ENCODE measurements at regions not wholly inside any gene's neighbourhood (a gene's known extent, or its start where the extent isn't known, plus 50 kb on each side); places are given as distances from the start of the nearest gene placed in this dataset.
"Not testable (repeated sequence)": the region's sequence is repeated elsewhere in the genome, so short reads cannot be mapped to it uniquely, and the experiment has no call there.

- no peak for DNase-seq
These were observed 51.3 kb upstream of the SUB1 start for GRCh38 chr5:32534041-32534440.

GRCh38 chr5:32531885-32532520 is 53.4 kb upstream of the SUB1 start:
- no peak for DNase-seq

- not testable (repeated sequence) for DNase-seq
These were observed 58.0 kb upstream of the SUB1 start for GRCh38 chr5:32527321-32527720.

GRCh38 chr5:32526810-32527209 is 58.5 kb upstream of the SUB1 start:
- peak; percentile 23 to 35 for DNase-seq

- peak in 1 of 2 donors; percentile 27 for DNase-seq
These were observed 61.7 kb upstream of the SUB1 start for GRCh38 chr5:32523625-32524024.

- DNase-seq, result peak; percentile 87 to 95
These were observed 62.8 kb upstream of the SUB1 start for GRCh38 chr5:32522429-32523143.

GRCh38 chr5:32521481-32521880 is 63.9 kb upstream of the SUB1 start:
- DNase-seq, result no peak

- DNase-seq, result no peak
These were observed 64.4 kb upstream of the SUB1 start for GRCh38 chr5:32520972-32521371.

- DNase-seq, result peak; percentile 24 to 42
These were observed 65.0 kb upstream of the SUB1 start for GRCh38 chr5:32520356-32520755.

- DNase-seq, result no peak
These were observed 65.8 kb upstream of the SUB1 start for GRCh38 chr5:32519508-32519907.

- no peak for DNase-seq
These were observed 70.3 kb upstream of the ZFR start for GRCh38 chr5:32514806-32515205.

GRCh38 chr5:32512926-32513325 is 68.4 kb upstream of the ZFR start:
- no peak for DNase-seq

- no peak for DNase-seq
These were observed 67.3 kb upstream of the ZFR start for GRCh38 chr5:32511776-32512374.

GRCh38 chr5:32510860-32511259 is 66.3 kb upstream of the ZFR start:
- DNase-seq, result no peak

GRCh38 chr5:32508806-32509805 is 64.6 kb upstream of the ZFR start:
- DNase-seq, result peak; percentile 80 to 88

GRCh38 chr5:32507738-32508434 is 63.3 kb upstream of the ZFR start:
- no peak for DNase-seq

GRCh38 chr5:32506799-32507198 is 62.3 kb upstream of the ZFR start:
- no peak for DNase-seq

GRCh38 chr5:32506201-32506661 is 61.7 kb upstream of the ZFR start:
- DNase-seq, result no peak

GRCh38 chr5:32505756-32506155 is 61.2 kb upstream of the ZFR start:
- DNase-seq, result no peak

- DNase-seq, result no peak
These were observed 60.6 kb upstream of the ZFR start for GRCh38 chr5:32504989-32505596.

- DNase-seq, result no peak
These were observed 59.9 kb upstream of the ZFR start for GRCh38 chr5:32504329-32504988.

Measured in inflammatory macrophage treated with lipopolysaccharide for 1 hour (primary cell).